ENCODE measurements at regions not wholly inside any gene's neighbourhood (a gene's known extent, or its start where the extent isn't known, plus 50 kb on each side); places are given as distances from the start of the nearest gene placed in this dataset.

- TF ChIP-seq CTCF (conservative IDR thresholded peaks at IDR 0.05; ENCODE audit: low read depth, low read length) (no peak), POLR2A (IDR thresholded peaks at IDR 0.05; ENCODE audit: low read depth, low read length) (no peak), USF2 (IDR thresholded peaks at IDR 0.05; ENCODE audit: low read depth, low read length) (no peak), ELK1 (IDR thresholded peaks at IDR 0.05; ENCODE audit: borderline replicate concordance, low read depth, low read length) (no peak), RCOR1 (IDR thresholded peaks at IDR 0.05; ENCODE audit: insufficient replicate concordance, low read length) (no peak)
Observed at GRCh38 chr4:141810712-141811375, 174.5 kb downstream of the IL15 start.

All from IMR-90 (cell line).